Panc1 (cell line): ENCODE measurements at regions not wholly inside any gene's neighbourhood (a gene's known extent, or its start where the extent isn't known, plus 50 kb on each side); places are given as distances from the start of the nearest gene placed in this dataset.

Experiments
- ATAC-seq: fragments of 200-7000 bp; cut with Tn5 transposase; 2 replicates; pipeline ENCODE4 v1.9.1; 2020; ENCODE audit warnings: mild to moderate bottlenecking, moderate library complexity
- BruUV-seq: library from RNA; stranded (reverse); fragments of 400-500 nt; replicated peaks from 2 replicates; lab custom pipeline; 2021; lab: Mats Ljungman, UMichigan
- CTCF ChIA-PET: fragments of 300-600 bp; sonication (Branson Sonifier 250); formaldehyde crosslinking; loops from one replicate; lab custom pipeline; 2022; ENCODE audit warnings: antibody characterized with exemption; lab: Charles Lee
- POLR2A ChIA-PET: fragments of 300-600 bp; sonication (Branson Sonifier 250); formaldehyde crosslinking; loops from one replicate; lab custom pipeline; 2022; ENCODE audit warnings: antibody characterized with exemption; lab: Charles Lee
- DNase-seq: peaks from one replicate; pipeline ENCODE4 v3.0.0-alpha.2; 2010; ENCODE audit warnings: low read depth, low spot score
- H3K27ac ChIP-seq: 2 replicates; pipeline ENCODE4 v1.5.1; 2011; ENCODE audit warnings: mild to moderate bottlenecking, low read length, inconsistent platforms
- H3K27me3 ChIP-seq: fragments of 200-500 bp; sonication (Bioruptor generic); 2 replicates; pipeline ENCODE4 v1.6.0; 2014; ENCODE audit warnings: low read length, inconsistent platforms; ENCODE audit not compliant: control insufficient read depth, insufficient read depth
- H3K36me3 ChIP-seq: fragments of 200-500 bp; sonication (Bioruptor generic); 2 replicates; pipeline ENCODE4 v1.5.1; 2014; ENCODE audit warnings: inconsistent platforms, mild to moderate bottlenecking, low read length, moderate library complexity; ENCODE audit not compliant: control insufficient read depth, insufficient read depth
- H3K4me1 ChIP-seq: 2 replicates; pipeline ENCODE4 v1.5.1; 2011; ENCODE audit warnings: inconsistent platforms, mild to moderate bottlenecking, low read length, moderate library complexity; ENCODE audit not compliant: control insufficient read depth, insufficient read depth
- H3K4me3 ChIP-seq, 2 experiments: 2 replicates each; pipeline ENCODE4 v1.5.1; 2011 to 2012; ENCODE audit warnings: low read depth in 2 of 2, low read length in 2 of 2, mild to moderate bottlenecking in 2 of 2, inconsistent platforms in 1 of 2, moderate library complexity in 1 of 2
- H3K9me3 ChIP-seq: fragments of 200-500 bp; sonication (Bioruptor generic); 2 replicates; pipeline ENCODE4 v1.5.1; 2014; ENCODE audit warnings: low read depth, mild to moderate bottlenecking, inconsistent platforms, low read length, moderate library complexity; ENCODE audit not compliant: control insufficient read depth, insufficient read depth
- CTCF ChIP-seq: fragments of 450-650 bp; IDR thresholded peaks from 2 replicates; pipeline ENCODE4 v1.5.1; 2017; ENCODE audit warnings: mild to moderate bottlenecking
- POLR2AphosphoS5 ChIP-seq: IDR thresholded peaks from 2 replicates; pipeline ENCODE4 v1.6.1; 2012; ENCODE audit warnings: mild to moderate bottlenecking, low read depth, low read length, moderate library complexity
- SIN3A ChIP-seq: IDR thresholded peaks from 2 replicates; pipeline ENCODE4 v1.6.1; 2012; ENCODE audit warnings: low read depth, mild to moderate bottlenecking, low read length, moderate library complexity, borderline replicate concordance; ENCODE audit not compliant: insufficient read depth
- TCF7L2 ChIP-seq: IDR thresholded peaks from 2 replicates; pipeline ENCODE4 v1.6.1; 2011; ENCODE audit warnings: mild to moderate bottlenecking, low read depth, low read length, inconsistent platforms
- in situ Hi-C: cut with HindIII; loops from 2 replicates; pipeline ENCODE4 v1.10.0; 2016; ENCODE audit warnings: low sequenced_read_pairs, low pct_unique_long_range_greater_than_20kb
- intact Hi-C: fragments of 100-400 bp; cut with micrococcal nuclease; formaldehyde crosslinking; loops from one replicate; pipeline ENCODE4 v1.10.0; 2022; ENCODE audit not compliant: unreplicated experiment
- TF ChIP-seq, protein P1 (sequence below), 2 experiments: IDR thresholded peaks; 2 replicates each; pipeline ENCODE4 v1.6.1; 2011 to 2012; ENCODE audit warnings: low read depth in 2 of 2, control low read depth in 1 of 2, low read length in 1 of 2, mild to moderate bottlenecking in 1 of 2, moderate library complexity in 1 of 2; ENCODE audit not compliant: insufficient read depth in 1 of 2

DNA sequence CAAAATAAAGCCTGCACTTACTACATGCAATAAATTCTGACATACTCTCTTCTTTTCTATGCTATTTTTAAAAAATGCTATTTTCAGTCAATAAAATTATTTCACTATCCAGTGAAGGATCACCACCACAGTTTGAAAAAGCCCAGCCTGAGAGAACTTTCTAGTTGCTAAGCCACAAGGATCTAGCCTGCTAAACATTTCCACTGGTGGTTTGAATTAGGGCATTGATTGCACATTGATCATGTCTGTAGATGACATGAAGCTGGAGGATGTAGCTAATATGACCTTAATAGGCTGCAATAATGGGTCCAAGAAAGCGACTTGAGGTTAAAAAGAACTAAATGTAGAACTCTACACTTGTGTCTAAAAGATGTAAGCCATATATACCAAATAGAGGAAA, 56.0 kb upstream of the ARHGAP21 start:
- ChIA-PET POLR2A (no interaction called here), CTCF (no interaction called here)
- Histone ChIP-seq H3K27ac (no peak overlapping the region), H3K4me1 (no peaks in the 10 kb centered on the region), H3K9me3 (no peaks in the 10 kb centered on the region), H3K36me3 (no peaks in the 10 kb centered on the region), H3K4me3 (no peak overlapping the region), H3K27me3 (no peaks in the 10 kb centered on the region)
- ATAC-seq (no peak), DNase-seq (no peak)
- no TSS peak for BruUV-seq
- TF ChIP-seq TCF7L2: no peak
- intact Hi-C loops (no loop called here), in situ Hi-C loops (no loop called here)

DNA sequence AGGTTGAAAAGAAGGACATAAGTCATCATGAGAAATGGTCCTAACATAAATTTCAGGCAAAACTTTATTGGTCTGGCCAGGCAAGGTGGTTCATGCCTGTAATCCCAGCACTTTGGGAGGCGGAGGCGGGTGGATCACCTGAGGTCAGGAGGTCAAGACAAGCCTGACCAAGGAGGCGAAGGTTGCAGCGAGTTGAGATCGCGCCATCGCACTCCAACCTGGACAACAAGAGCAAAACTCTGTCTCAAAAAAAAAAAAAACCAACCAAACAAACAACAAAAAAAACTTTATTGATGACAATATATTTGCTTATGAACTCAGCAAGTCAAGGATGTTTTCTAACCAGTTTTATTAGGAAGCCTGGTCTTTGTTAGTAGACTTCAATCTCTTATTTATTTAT, 54.6 kb upstream of the ARHGAP21 start:
- Histone ChIP-seq H3K27me3 (no peaks in the 10 kb centered on the region), H3K4me1 (no peaks in the 10 kb centered on the region), H3K36me3 (no peaks in the 10 kb centered on the region), H3K4me3 (no peak overlapping the region), H3K9me3 (no peaks in the 10 kb centered on the region), H3K27ac (no peak overlapping the region)
- TF ChIP-seq, protein P1, sequence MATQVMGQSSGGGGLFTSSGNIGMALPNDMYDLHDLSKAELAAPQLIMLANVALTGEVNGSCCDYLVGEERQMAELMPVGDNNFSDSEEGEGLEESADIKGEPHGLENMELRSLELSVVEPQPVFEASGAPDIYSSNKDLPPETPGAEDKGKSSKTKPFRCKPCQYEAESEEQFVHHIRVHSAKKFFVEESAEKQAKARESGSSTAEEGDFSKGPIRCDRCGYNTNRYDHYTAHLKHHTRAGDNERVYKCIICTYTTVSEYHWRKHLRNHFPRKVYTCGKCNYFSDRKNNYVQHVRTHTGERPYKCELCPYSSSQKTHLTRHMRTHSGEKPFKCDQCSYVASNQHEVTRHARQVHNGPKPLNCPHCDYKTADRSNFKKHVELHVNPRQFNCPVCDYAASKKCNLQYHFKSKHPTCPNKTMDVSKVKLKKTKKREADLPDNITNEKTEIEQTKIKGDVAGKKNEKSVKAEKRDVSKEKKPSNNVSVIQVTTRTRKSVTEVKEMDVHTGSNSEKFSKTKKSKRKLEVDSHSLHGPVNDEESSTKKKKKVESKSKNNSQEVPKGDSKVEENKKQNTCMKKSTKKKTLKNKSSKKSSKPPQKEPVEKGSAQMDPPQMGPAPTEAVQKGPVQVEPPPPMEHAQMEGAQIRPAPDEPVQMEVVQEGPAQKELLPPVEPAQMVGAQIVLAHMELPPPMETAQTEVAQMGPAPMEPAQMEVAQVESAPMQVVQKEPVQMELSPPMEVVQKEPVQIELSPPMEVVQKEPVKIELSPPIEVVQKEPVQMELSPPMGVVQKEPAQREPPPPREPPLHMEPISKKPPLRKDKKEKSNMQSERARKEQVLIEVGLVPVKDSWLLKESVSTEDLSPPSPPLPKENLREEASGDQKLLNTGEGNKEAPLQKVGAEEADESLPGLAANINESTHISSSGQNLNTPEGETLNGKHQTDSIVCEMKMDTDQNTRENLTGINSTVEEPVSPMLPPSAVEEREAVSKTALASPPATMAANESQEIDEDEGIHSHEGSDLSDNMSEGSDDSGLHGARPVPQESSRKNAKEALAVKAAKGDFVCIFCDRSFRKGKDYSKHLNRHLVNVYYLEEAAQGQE (IDR thresholded peaks at IDR 0.05; ENCODE audit: insufficient read depth in 1 of 2, low read depth in 2 of 2, low read length in 1 of 2): no peak
- POLR2A ChIA-PET: no interaction called here
- DNase-seq (no peak), ATAC-seq (no peak)
- in situ Hi-C loops (no loop called here), intact Hi-C loops (no loop called here)
- no TSS peak for BruUV-seq
- CTCF ChIA-PET: no interaction called here

DNA sequence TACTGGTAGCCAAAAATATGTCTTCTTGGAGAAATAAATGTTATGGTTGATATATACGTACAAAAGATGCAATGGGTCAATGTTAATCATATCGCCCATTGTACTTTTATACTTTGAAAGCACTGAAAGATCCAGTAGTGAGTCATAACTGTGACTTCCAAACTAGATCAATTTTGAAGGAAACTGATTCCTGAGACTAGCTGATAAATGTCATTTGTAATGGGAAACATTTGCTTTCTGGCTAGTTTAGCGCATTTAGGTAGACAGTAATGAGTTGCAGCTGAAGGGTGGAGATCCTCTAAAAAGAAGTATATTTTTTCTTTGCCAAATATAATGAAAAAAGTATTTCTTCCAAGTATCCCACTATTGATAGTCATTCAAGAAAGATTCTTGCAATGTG, 53.5 kb upstream of the ARHGAP21 start:
- H3K9me3 ChIP-seq: no peaks in the 10 kb centered on the region
- ATAC-seq: no peak
- BruUV-seq: no TSS peak
- ChIA-PET POLR2A (interaction anchor here (0.5 kb wide), 1 partner anchor 293 kb away, joined by 9 read pairs; no protein-coding TSS in a partner anchor), CTCF (no interaction called here)
- no peaks in the 10 kb centered on the region for H3K4me1 ChIP-seq
- no peaks in the 10 kb centered on the region for H3K27me3 ChIP-seq
- H3K27ac ChIP-seq: no peak overlapping the region
- no peak for TF ChIP-seq CTCF
- no peak for TF ChIP-seq SIN3A
- TF ChIP-seq POLR2AphosphoS5: no peak
- no peak for TF ChIP-seq TCF7L2
- TF ChIP-seq, protein P1 (IDR thresholded peaks at IDR 0.05; ENCODE audit: insufficient read depth in 1 of 2, low read depth in 2 of 2, low read length in 1 of 2): no peak
- intact Hi-C loops (no loop called here), in situ Hi-C loops (no loop called here)
- H3K4me3 ChIP-seq: no peak overlapping the region
- H3K36me3 ChIP-seq: no peaks in the 10 kb centered on the region
- DNase-seq: no peak
